H1 (cell line): ENCODE measurements at regions not wholly inside any gene's neighbourhood (a gene's known extent, or its start where the extent isn't known, plus 50 kb on each side); places are given as distances from the start of the nearest gene placed in this dataset.

Source experiments
- CTCF ChIA-PET: fragments of 300-600 bp; sonication (Branson Sonifier 250); formaldehyde crosslinking; loops from one replicate; lab custom pipeline; 2021; ENCODE audit not compliant: partially characterized antibody; lab: Charles Lee
- POLR2A ChIA-PET: fragments of 300-600 bp; sonication (Branson Sonifier 250); formaldehyde crosslinking; loops from one replicate; lab custom pipeline; 2021; ENCODE audit warnings: inconsistent platforms; ENCODE audit not compliant: partially characterized antibody; lab: Charles Lee
- DNase-seq, 2 experiments: peaks; one replicate each; pipeline versions ENCODE4 v3.0.0 to v3.0.0-alpha.2; 2010 to 2022; ENCODE audit warnings: low spot score in 2 of 2, low read depth in 1 of 2, mixed read lengths in 1 of 2
- FAIRE-seq: peaks from 2 replicates; lab custom pipeline; 2011; peaks lifted over from hg19 to GRCh38; lab: Jason Lieb, UNC
- H2AFZ ChIP-seq: 2 replicates; pipeline ENCODE4 v1.8.1; 2012; ENCODE audit warnings: low read length, inconsistent platforms
- H2AK5ac ChIP-seq: 2 replicates; pipeline ENCODE4 v1.6.1; 2013; ENCODE audit warnings: low read depth, low read length
- H2BK120ac ChIP-seq: replicated peaks from 2 replicates; pipeline ENCODE3; 2013; ENCODE audit warnings: low read depth, low read length, inconsistent platforms
- H2BK12ac ChIP-seq: 2 replicates; pipeline ENCODE4 v1.6.1; 2013; ENCODE audit warnings: low read depth, low read length
- H2BK15ac ChIP-seq: 2 replicates; pipeline ENCODE4 v1.6.1; 2013; ENCODE audit warnings: low read length
- H2BK20ac ChIP-seq: 2 replicates; pipeline ENCODE4 v1.6.1; 2013; ENCODE audit warnings: low read length
- H2BK5ac ChIP-seq: 2 replicates; pipeline ENCODE4 v1.6.1; 2013; ENCODE audit warnings: low read depth, low read length
- H3K14ac ChIP-seq: 2 replicates; pipeline ENCODE4 v1.6.1; 2013; ENCODE audit warnings: inconsistent platforms; ENCODE audit not compliant: insufficient read length
- H3K18ac ChIP-seq: 2 replicates; pipeline ENCODE4 v1.6.1; 2013; ENCODE audit warnings: low read length; ENCODE audit errors: extremely low read depth
- H3K23ac ChIP-seq: 2 replicates; pipeline ENCODE4 v1.6.1; 2013; ENCODE audit warnings: inconsistent platforms; ENCODE audit not compliant: insufficient read length
- H3K23me2 ChIP-seq: 2 replicates; pipeline ENCODE4 v1.6.1; 2013; ENCODE audit warnings: low read depth, low read length
- H3K27ac ChIP-seq: 2 replicates; pipeline ENCODE4 v1.6.1; 2011; ENCODE audit warnings: low read depth, low read length, inconsistent platforms
- H3K27me3 ChIP-seq, 4 experiments: replicated peaks in 1 of 4; 1 replicate in 1 of 4; 2 replicates in 3 of 4; pipeline versions ENCODE4 v1.6.1 to v1.8.1; 2011 to 2013; ENCODE audit warnings: low read length in 3 of 4, mild to moderate bottlenecking in 3 of 4, inconsistent platforms in 2 of 4, mixed read lengths in 2 of 4, moderate library complexity in 1 of 4; ENCODE audit not compliant: control insufficient read depth in 3 of 4, insufficient read depth in 3 of 4; ENCODE audit errors: extremely low read depth in 1 of 4
- H3K36me3 ChIP-seq, 4 experiments: 2 replicates each; pipeline versions ENCODE4 v1.6.1 to v1.8.1; 2011 to 2013; ENCODE audit warnings: mild to moderate bottlenecking in 4 of 4, low read length in 3 of 4, moderate library complexity in 2 of 4, control low read depth in 1 of 4, inconsistent platforms in 1 of 4; ENCODE audit not compliant: insufficient read depth in 4 of 4, control insufficient read depth in 2 of 4
- H3K4ac ChIP-seq: replicated peaks from 2 replicates; pipeline ENCODE3; 2013; ENCODE audit warnings: low read length, low read depth, mixed read lengths, inconsistent platforms; ENCODE audit not compliant: insufficient read length
- H3K4me1 ChIP-seq, 4 experiments: replicated peaks in 1 of 4; 1 replicate in 1 of 4; 2 replicates in 3 of 4; pipeline versions ENCODE4 v1.6.1 to v1.8.1; 2011 to 2013; ENCODE audit warnings: low read length in 3 of 4, inconsistent platforms in 2 of 4, mixed read lengths in 1 of 4; ENCODE audit not compliant: insufficient read depth in 4 of 4, control insufficient read depth in 3 of 4
- H3K4me2 ChIP-seq, 2 experiments: 2 replicates each; pipeline versions ENCODE4 v1.6.1 to v1.8.1; 2011 to 2013; ENCODE audit warnings: low read depth in 2 of 2, low read length in 2 of 2, control low read depth in 1 of 2, inconsistent platforms in 1 of 2, mild to moderate bottlenecking in 1 of 2; ENCODE audit not compliant: insufficient read depth in 1 of 2
- H3K4me3 ChIP-seq, 4 experiments: fragments of 200-600, 300-600 bp in 1 of 4; sonication (generic), shearing (Covaris generic), sonication (Bioruptor Twin) in 1 of 4; 2 replicates each; pipeline versions ENCODE4 v1.5.1 to v1.8.1; 2011 to 2016; ENCODE audit warnings: low read length in 4 of 4, low read depth in 3 of 4, control low read depth in 2 of 4, inconsistent platforms in 2 of 4, mild to moderate bottlenecking in 2 of 4, mixed read lengths in 1 of 4, moderate library complexity in 1 of 4; ENCODE audit not compliant: insufficient read depth in 2 of 4; ENCODE audit errors: extremely low read depth in 1 of 4
- H3K56ac ChIP-seq: replicated peaks from 2 replicates; pipeline ENCODE3; 2013; ENCODE audit warnings: low read depth, mild to moderate bottlenecking, mixed read lengths, low read length, inconsistent platforms; ENCODE audit not compliant: insufficient read length
- H3K79me1 ChIP-seq: 2 replicates; pipeline ENCODE4 v1.6.1; 2013; ENCODE audit warnings: low read depth, low read length, control low read depth
- H3K79me2 ChIP-seq, 2 experiments: 2 replicates each; pipeline versions ENCODE4 v1.6.1 to v1.8.1; 2012 to 2013; ENCODE audit warnings: low read length in 2 of 2, mild to moderate bottlenecking in 2 of 2, inconsistent platforms in 1 of 2; ENCODE audit not compliant: insufficient read depth in 2 of 2, control insufficient read depth in 1 of 2
- H3K9ac ChIP-seq, 4 experiments: replicated peaks in 1 of 4; 1 replicate in 1 of 4; 2 replicates in 3 of 4; pipeline versions ENCODE4 v1.6.1 to v1.8.1; 2011 to 2013; ENCODE audit warnings: low read depth in 3 of 4, low read length in 3 of 4, control low read depth in 2 of 4, mild to moderate bottlenecking in 2 of 4, moderate library complexity in 2 of 4, inconsistent platforms in 1 of 4; ENCODE audit errors: extremely low read depth in 1 of 4
- H3K9me3 ChIP-seq, 2 experiments: 2 replicates each; pipeline versions ENCODE4 v1.6.1 to v1.8.1; 2012 to 2013; ENCODE audit warnings: mild to moderate bottlenecking in 2 of 2, moderate library complexity in 2 of 2, control low read depth in 1 of 2, inconsistent platforms in 1 of 2, low read depth in 1 of 2, low read length in 1 of 2, mixed read lengths in 1 of 2; ENCODE audit not compliant: insufficient read depth in 2 of 2
- H4K20me1 ChIP-seq, 2 experiments: replicated peaks in 1 of 2; 2 replicates each; pipeline versions ENCODE3 to v1.8.1; 2011 to 2013; ENCODE audit warnings: inconsistent platforms in 2 of 2, low read length in 2 of 2, mild to moderate bottlenecking in 1 of 2; ENCODE audit not compliant: insufficient read depth in 2 of 2, control insufficient read depth in 1 of 2
- H4K5ac ChIP-seq: 2 replicates; pipeline ENCODE4 v1.6.1; 2013; ENCODE audit warnings: low read length, low read depth, mixed read lengths, inconsistent platforms; ENCODE audit not compliant: insufficient read length
- H4K8ac ChIP-seq: 2 replicates; pipeline ENCODE4 v1.8.0; 2013; ENCODE audit warnings: mild to moderate bottlenecking, moderate library complexity, low read length, inconsistent platforms; ENCODE audit not compliant: insufficient read depth; ENCODE audit errors: extremely low read depth
- H4K91ac ChIP-seq: replicated peaks from 2 replicates; pipeline ENCODE3; 2013; ENCODE audit warnings: low read length, mixed read lengths, inconsistent platforms; ENCODE audit not compliant: insufficient read length
- CTCF ChIP-seq, 3 experiments: IDR thresholded peaks; 1 replicate in 2 of 3; 2 replicates in 1 of 3; pipeline versions ENCODE4 v1.5.1 to v1.6.1; 2011; ENCODE audit warnings: low read length in 3 of 3, mild to moderate bottlenecking in 3 of 3, inconsistent platforms in 2 of 3, low read depth in 1 of 3, moderate library complexity in 1 of 3; ENCODE audit not compliant: insufficient read depth in 1 of 3; ENCODE audit errors: control extremely low read depth in 1 of 3
- HDAC6 ChIP-seq: IDR thresholded peaks from one replicate; pipeline ENCODE4 v1.7.1; 2012; ENCODE audit warnings: low read depth, mild to moderate bottlenecking, inconsistent platforms, low read length, moderate library complexity
- RAD21 ChIP-seq, 2 experiments: IDR thresholded peaks in 1 of 2; conservative IDR thresholded peaks in 1 of 2; 2 replicates each; pipeline ENCODE4 v1.6.1; 2011; ENCODE audit warnings: low read depth in 2 of 2, low read length in 2 of 2, improper control_type of control experiment in 1 of 2, inconsistent platforms in 1 of 2, mild to moderate bottlenecking in 1 of 2, moderate library complexity in 1 of 2
- WGBS, 2 experiments: shearing (Covaris generic) in 1 of 2; methylation state at CpG; one replicate each; pipeline versions ENCODE4 v1.1.6 to v1.1.7; 2013 to 2015; ENCODE audit warnings: low lambda C conversion rate in 2 of 2, mixed read lengths in 2 of 2, inconsistent platforms in 1 of 2, low coverage in 1 of 2, missing lambda C conversion rate in 1 of 2; ENCODE audit not compliant: insufficient replicate concordance in 2 of 2, insufficient coverage in 1 of 2, insufficient read length in 1 of 2; ENCODE audit errors: extremely low coverage in 1 of 2, missing lambda C conversion rate in 1 of 2; 5-methylcytosine and 5-hydroxymethylcytosine counted together

DNA sequence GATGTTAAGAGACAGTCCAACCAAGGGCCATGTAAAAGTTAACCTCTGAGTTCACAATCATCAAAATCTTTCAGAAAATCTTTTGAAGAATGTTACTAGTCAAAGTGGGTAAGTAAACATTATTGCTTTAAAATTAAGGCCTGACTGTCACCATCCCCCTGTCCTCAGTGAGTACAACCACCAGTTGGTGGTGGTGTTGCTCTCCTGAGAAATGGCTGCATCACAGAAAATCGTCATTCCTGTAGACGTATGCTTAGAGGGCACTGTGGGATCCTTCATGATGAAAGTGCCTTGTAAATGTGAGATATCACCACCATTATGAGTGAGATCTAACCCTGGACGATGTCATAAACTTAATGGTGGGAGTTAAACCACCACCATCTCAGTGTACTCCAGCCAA is 451.2 kb downstream of the RPS29 start:
- no peak for TF ChIP-seq HDAC6
- peak; percentile 70 to 78 for TF ChIP-seq RAD21 (IDR thresholded peaks at IDR 0.05 in 1 of 2, conservative IDR thresholded peaks at IDR 0.05 in 1 of 2; ENCODE audit: low read depth in 2 of 2, low read length in 2 of 2)
- TF ChIP-seq CTCF (IDR thresholded peaks at IDR 0.05; ENCODE audit: control extremely low read depth in 1 of 3, insufficient read depth in 1 of 3, low read depth in 1 of 3, low read length in 3 of 3) = peak; percentile 48 to 54 (median 51)
- TF ChIP-seq, all 59 proteins: peak for 2
- WGBS, 2 experiments = 46% methylated on average over 3 of the region's 3 CpGs; no CpG with 5 or more reads in 1 of the 2 experiments
- CTCF ChIA-PET = interaction anchor here (1.0 kb wide), 1 partner anchor 183 kb away, joined by 5 read pairs; no protein-coding TSS in a partner anchor
- no peak overlapping the region for H2BK5ac ChIP-seq
- H2AK5ac ChIP-seq = no peak overlapping the region
- H2BK120ac ChIP-seq = no peak overlapping the region
- no peaks in the 10 kb centered on the region for H3K79me2 ChIP-seq
- H3K56ac ChIP-seq = no peak overlapping the region
- FAIRE-seq = peak; percentile 73
- no peak overlapping the region for H2BK15ac ChIP-seq
- no peaks in the 10 kb centered on the region for H3K27me3 ChIP-seq
- H3K18ac ChIP-seq = no peak overlapping the region
- no peak overlapping the region for H3K23ac ChIP-seq
- H3K9ac ChIP-seq = no peak overlapping the region
- H3K36me3 ChIP-seq = no peaks in the 10 kb centered on the region
- no peak overlapping the region for H3K4me3 ChIP-seq
- no peak overlapping the region for H4K91ac ChIP-seq
- no peaks in the 10 kb centered on the region for H3K23me2 ChIP-seq
- H3K9me3 ChIP-seq = no peaks in the 10 kb centered on the region
- no peaks in the 10 kb centered on the region for H4K20me1 ChIP-seq
- H3K4ac ChIP-seq = no peak overlapping the region
- no peak overlapping the region for H2BK20ac ChIP-seq
- no peak overlapping the region for H2BK12ac ChIP-seq
- no peak overlapping the region for H4K5ac ChIP-seq
- H4K8ac ChIP-seq = no peak overlapping the region
- H3K79me1 ChIP-seq = no peaks in the 10 kb centered on the region
- H3K4me1 ChIP-seq = no peaks in the 10 kb centered on the region
- peak overlapping the region; percentile 86; the same call in 1 of the 2 replicates for H2AFZ ChIP-seq
- DNase-seq = no peak
- no peak overlapping the region for H3K4me2 ChIP-seq
- no peak overlapping the region for H3K14ac ChIP-seq
- POLR2A ChIA-PET = no interaction called here
- H3K27ac ChIP-seq = no peak overlapping the region
